GM19452 (cell line): ENCODE measurements at regions not wholly inside any gene's neighbourhood (a gene's known extent, or its start where the extent isn't known, plus 50 kb on each side); places are given as distances from the start of the nearest gene placed in this dataset.
"Not testable (repeated sequence)": the region's sequence is repeated elsewhere in the genome, so short reads cannot be mapped to it uniquely, and the experiment has no call there.

Source experiments
- ATAC-seq: cut with Tn5 transposase; IDR thresholded peaks from one replicate; pipeline ENCODE4 v1.9.1; 2021; ENCODE audit not compliant: unreplicated experiment

- no peak for ATAC-seq
Measured at GRCh38 chr12:24679126-24679525, 269.8 kb downstream of the BCAT1 start.

DNA sequence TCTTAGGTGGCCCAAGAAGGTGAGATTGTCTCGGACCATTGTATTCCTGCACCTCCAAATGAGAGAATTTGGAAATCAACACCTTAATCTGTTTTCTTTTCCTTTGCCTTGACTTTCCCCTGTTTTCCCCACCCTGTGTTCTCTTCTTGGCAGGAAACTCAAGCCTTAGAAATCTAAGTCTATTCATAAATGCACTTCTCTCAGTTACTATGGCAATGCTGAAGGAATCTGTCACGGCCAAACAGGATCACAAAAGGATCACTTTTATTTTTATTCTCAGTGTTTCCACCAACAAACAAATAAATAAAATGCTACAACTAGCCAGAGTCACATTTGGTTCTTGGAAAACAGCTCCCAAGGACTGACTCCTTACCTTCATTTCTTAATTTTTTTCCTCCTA is 270.5 kb downstream of the BCAT1 start:
- no peak for ATAC-seq

DNA sequence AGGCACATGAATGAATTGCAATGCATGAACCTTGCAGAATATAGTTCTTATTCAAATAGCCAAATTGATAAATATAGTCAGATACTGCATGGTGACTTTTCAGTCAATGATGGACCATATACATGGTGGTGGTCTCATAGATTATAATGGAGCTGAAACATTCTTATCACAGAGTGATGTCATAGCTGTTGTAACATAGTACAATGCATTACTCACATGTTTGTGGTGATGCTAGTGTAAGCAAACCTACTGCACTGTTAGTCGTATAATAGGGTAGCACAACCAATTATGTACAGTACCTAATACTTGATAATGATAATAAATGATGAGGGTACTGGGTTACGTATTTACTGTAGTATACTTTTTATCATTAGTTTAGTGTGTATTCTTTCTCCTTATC is 280.3 kb downstream of the BCAT1 start:
- ATAC-seq, result no peak

GRCh38 chr12:24664161-24664880 is 284.6 kb downstream of the BCAT1 start:
- ATAC-seq, result no peak

GRCh38 chr12:24661657-24662096 is 287.2 kb downstream of the BCAT1 start:
- ATAC-seq, result no peak

DNA sequence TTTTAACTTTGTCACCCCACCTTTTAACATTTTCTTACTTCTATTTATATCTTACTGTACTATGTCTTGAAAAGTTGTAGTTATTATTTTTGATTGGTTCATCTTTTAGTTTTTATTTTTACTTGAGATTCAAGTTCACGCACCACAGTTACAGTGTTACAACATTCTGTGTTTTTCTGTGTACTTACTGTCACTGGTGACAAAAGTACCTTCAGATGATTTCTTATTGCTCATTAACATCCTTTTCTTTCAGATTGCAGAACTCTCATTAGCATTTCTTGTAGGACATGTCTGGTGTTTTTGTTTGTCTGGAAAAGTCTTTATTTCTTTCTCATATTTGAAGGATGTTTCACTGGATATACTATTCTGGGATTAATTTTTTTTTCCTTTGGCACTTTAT is 289.9 kb downstream of the BCAT1 start:
- no peak for ATAC-seq

- ATAC-seq, result not testable (repeated sequence)
Measured at GRCh38 chr12:24654344-24654743, 294.6 kb downstream of the BCAT1 start.

- no peak for ATAC-seq
Measured at GRCh38 chr12:24649634-24650033, 299.3 kb downstream of the BCAT1 start.

DNA sequence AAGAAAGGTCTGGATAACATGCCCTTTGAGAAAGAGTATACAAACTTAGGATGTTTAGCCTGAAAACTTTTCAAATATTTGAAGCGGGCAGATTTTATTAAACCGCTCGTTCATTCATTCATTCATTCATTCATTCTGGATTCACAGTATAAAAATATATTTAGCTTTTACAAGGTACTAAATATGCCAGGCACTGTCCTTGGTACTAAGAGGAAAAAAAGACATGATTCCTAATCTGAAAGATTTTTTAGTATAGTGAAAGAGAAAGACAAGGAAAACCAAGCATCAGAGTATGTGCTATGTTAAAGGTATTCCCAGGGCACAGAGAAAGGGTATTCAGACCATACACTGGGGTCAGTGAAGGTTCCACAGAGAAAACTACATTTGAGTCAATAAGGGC is 299.7 kb downstream of the BCAT1 start:
- no peak for ATAC-seq

DNA sequence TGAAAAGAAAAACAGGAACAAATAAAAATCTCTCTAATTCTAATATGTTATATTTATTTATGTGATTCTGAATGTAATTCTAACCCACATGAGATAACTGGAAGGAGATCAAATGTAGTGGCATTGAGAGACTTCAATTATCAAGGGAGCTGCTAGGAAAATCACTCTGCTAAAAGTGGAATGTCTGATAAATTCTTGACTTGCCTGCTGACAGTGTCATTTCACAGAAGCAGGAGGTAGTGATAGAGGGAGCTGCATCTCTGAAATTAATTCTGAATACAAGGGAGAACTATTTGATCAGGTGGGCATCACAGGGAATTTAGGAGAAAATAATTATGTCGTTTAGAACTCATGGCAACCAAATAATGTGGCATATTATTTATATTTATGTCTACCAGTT is 303.6 kb downstream of the BCAT1 start:
- no peak for ATAC-seq

- ATAC-seq, result no peak
Measured at GRCh38 chr12:24643120-24644119, 305.5 kb downstream of the BCAT1 start.

DNA sequence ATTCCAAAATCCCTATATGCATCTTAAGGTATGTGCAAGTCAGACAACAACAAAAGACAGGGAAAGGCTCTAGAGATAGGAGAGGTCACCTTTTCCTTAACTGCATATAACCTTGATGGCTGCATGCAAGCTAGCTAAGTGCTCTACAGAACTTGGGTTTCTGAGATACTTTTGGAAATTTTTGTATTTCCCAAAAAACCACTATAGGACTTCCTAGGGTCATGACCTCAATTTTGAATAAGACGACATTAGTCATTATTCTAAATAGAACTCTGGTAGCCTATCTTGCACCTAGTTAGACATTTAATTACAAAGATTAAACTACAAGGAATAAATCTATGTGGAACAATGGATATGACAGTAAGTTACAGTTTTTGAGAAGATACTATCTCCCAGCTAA is 309.3 kb downstream of the BCAT1 start:
- no peak for ATAC-seq

DNA sequence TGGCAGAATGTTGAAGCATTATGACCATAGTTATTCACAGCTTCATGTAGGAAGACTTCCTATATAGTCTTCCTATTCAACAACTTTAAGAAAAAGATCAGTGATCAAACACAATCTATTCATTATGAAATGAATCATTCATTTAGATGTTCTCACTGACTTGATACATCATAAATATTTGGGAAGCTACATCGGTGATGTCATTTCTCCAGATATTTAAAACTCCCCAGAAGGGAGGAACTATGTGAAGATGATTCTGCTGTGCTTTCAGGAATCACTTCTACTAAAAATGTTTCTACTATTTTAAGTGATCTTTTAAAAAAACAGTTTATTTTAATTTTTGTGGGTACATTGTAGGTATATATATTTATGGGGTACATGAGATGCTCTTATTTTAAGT is 316.4 kb downstream of the BCAT1 start:
- ATAC-seq, result no peak

DNA sequence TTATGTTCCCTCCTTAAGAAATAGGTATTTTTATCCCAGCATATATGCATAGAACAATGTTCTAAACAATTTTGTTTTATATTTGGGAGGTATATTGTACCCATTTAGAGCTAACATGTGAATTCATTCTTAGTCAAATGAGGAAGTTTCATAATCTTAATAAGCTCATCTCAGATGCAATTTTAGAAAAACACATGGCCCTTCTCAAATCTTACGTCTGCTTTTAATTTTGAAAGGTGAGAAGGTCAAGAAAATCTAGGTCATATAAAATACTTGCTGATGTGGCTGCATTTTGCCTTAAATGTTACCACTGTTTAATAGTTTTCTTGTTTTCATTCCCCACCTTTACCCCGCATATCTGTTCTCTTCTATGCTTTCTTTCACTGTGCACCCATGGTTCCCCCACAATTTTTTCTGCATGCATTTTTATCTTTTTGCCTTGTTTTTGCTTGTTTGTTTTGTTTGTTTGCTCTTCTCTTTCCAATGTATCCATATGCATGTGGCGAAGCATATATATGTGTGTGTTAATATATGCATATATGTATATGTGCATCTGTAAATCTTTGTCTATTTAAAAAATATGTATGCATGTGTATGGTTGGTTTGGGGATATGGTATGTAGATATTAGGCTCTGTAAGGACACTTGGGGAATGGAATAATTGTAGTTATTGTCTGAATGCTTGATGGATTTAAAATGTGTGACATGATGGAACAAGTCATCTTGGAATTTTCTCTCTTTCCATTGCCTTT is 317.1 kb downstream of the BCAT1 start:
- ATAC-seq, result no peak

DNA sequence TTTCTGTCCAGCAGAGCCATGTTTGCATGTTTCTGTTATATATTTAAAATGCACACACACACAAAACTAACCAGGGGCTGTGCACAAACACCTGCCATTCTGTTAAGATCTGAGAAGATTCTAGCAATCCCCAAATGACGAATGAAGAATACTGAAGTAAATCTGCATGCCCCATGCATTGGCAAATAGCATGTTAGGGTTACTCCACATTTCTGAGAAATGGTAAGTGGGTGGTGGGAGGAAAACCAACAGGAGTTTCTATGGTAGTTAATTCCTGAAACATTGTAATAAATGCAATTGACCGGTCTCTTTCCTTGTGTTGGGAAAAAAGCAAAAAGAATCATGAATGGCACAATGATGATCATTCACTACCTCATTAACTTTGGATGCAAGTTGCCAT is 318.0 kb downstream of the BCAT1 start:
- no peak for ATAC-seq

GRCh38 chr12:24630446-24630845 is 318.5 kb downstream of the BCAT1 start:
- ATAC-seq, result no peak

- no peak for ATAC-seq
Measured at GRCh38 chr12:24625103-24625502, 323.8 kb downstream of the BCAT1 start.

GRCh38 chr12:24619954-24620353 is 328.9 kb downstream of the BCAT1 start:
- not testable (repeated sequence) for ATAC-seq

DNA sequence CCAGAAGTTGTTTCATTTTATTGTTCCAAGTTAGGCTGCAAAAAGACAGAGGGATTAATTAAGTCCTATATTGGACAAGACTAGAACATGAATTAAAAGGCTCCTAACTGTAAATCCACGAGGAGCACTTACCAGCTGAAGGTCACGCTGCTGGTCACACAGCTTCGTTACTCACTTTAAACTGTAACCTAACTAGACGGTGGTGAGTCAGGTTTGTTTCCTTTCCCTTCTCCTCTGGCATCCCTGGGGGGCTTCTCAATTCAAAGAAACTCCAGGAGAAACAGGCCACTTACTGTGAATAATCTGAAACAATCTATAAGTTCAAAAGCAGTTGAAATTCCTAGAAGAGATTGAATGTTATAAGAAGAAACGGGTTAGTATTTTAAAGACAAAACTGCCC is 331.4 kb downstream of the BCAT1 start:
- no peak for ATAC-seq

GRCh38 chr12:24615967-24616411 is 332.9 kb downstream of the BCAT1 start:
- no peak for ATAC-seq

DNA sequence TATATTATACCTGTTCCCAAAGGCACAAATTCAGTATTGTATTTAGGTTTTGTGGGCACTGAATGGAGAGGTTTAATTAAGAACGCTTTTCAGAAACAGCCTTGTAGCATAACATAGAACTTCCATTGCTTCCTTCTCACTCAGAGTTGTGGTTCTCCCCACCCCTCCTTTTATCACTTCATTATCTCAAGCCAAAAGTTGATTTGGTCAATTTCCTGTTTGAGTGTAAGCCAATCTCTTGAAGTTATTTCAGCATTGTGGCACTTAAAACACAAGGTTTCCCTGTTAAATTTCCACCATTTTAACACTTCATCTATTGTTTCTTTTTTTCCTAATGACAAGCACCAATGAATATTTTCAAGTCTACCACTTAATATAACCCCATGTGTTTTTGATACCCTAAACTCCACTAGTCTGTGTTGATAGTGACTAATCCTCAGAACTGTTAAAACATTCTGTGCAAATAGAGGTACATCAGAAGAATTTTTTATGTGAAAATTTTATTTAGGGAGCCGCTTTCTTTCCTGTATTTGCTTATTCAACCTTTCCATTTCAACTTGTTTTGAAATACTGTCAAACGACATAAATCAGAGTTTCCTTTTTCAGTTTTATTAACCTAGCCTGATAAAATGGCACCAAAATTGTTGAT is 340.1 kb downstream of the BCAT1 start:
- no peak for ATAC-seq
